Neuron (in vitro differentiated cells): ENCODE measurements at regions not wholly inside any gene's neighbourhood (a gene's known extent, or its start where the extent isn't known, plus 50 kb on each side); places are given as distances from the start of the nearest gene placed in this dataset.

Source experiments
- H2AFZ ChIP-seq: one replicate; pipeline ENCODE4 v1.6.1; 2013; ENCODE audit warnings: low read depth, mild to moderate bottlenecking, inconsistent platforms, low read length, moderate library complexity
- H3K27me3 ChIP-seq: one replicate; pipeline ENCODE4 v1.6.1; 2013; ENCODE audit warnings: low read length; ENCODE audit not compliant: insufficient read depth
- H3K36me3 ChIP-seq: one replicate; pipeline ENCODE4 v1.6.1; 2013; ENCODE audit warnings: low read length; ENCODE audit not compliant: insufficient read depth
- H3K4me1 ChIP-seq: one replicate; pipeline ENCODE4 v1.6.1; 2013; ENCODE audit warnings: low read length; ENCODE audit not compliant: insufficient read depth
- H3K4me3 ChIP-seq: 2 replicates; pipeline ENCODE4 v1.5.1; 2013; ENCODE audit warnings: mild to moderate bottlenecking, low read length, moderate library complexity
- H3K9me3 ChIP-seq: one replicate; pipeline ENCODE4 v1.6.1; 2013; ENCODE audit warnings: low read length

DNA sequence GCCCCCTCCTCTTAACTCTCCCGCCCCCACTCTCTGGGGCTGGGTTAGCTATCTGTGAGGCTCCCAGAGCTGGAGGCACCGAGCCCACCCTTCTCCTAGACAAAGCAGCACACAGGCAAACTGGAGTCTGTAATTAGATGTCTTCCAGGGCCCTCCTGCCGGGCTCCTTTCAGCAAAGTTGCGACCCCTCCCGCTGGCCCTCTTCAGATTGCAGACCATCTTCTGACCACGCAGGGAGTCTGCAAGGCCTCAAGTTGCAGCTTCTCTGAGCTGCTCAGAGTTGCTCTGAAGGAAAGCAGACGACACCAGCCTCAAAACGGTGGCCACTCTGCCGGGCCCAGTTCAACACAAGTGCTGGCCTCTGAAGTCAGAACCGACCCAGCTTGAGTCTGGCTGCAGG, 228.4 kb upstream of the COPS8 start:
- Histone ChIP-seq H3K4me1 (peaks cover 48% of the 10 kb centered on the region), H3K27me3 (no peaks in the 10 kb centered on the region), H2AFZ (no peak overlapping the region), H3K36me3 (no peaks in the 10 kb centered on the region), H3K4me3 (no peak overlapping the region), H3K9me3 (no peaks in the 10 kb centered on the region)

DNA sequence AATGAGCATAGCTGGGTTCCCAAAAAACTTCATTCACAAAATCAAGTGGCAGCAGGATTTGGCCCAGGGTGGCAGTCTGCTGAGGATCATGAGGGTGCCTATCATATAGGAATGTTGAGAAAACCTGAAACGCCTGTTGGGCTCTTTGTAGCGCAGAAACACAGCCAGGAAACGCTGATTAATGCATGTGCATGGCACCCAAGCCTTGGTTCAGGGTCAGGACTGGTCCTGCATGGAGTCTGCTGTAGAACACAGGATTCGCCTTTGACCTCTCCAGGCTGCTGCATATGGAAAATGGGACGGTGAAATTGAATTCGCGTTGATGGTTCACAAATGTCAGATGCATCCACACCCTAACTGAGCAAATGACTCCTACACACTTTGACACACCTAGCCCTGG, 227.9 kb upstream of the COPS8 start:
- Histone ChIP-seq H3K27me3 (no peaks in the 10 kb centered on the region), H3K4me1 (peaks cover 47% of the 10 kb centered on the region), H3K4me3 (no peak overlapping the region), H3K9me3 (no peaks in the 10 kb centered on the region), H2AFZ (no peak overlapping the region), H3K36me3 (no peaks in the 10 kb centered on the region)

- no peaks in the 10 kb centered on the region for H3K36me3 ChIP-seq
- peaks cover 45% of the 10 kb centered on the region for H3K4me1 ChIP-seq
- no peaks in the 10 kb centered on the region for H3K9me3 ChIP-seq
- no peak overlapping the region for H2AFZ ChIP-seq
- H3K4me3 ChIP-seq: no peak overlapping the region
- no peaks in the 10 kb centered on the region for H3K27me3 ChIP-seq
Observed at GRCh38 chr2:236858661-236859060, 227.0 kb upstream of the COPS8 start.

- Histone ChIP-seq H3K36me3 (no peaks in the 10 kb centered on the region), H3K4me1 (peaks cover 34% of the 10 kb centered on the region), H3K4me3 (no peak overlapping the region), H3K9me3 (no peaks in the 10 kb centered on the region), H2AFZ (no peak overlapping the region), H3K27me3 (no peaks in the 10 kb centered on the region)
Observed at GRCh38 chr2:236859908-236860307, 225.8 kb upstream of the COPS8 start.

DNA sequence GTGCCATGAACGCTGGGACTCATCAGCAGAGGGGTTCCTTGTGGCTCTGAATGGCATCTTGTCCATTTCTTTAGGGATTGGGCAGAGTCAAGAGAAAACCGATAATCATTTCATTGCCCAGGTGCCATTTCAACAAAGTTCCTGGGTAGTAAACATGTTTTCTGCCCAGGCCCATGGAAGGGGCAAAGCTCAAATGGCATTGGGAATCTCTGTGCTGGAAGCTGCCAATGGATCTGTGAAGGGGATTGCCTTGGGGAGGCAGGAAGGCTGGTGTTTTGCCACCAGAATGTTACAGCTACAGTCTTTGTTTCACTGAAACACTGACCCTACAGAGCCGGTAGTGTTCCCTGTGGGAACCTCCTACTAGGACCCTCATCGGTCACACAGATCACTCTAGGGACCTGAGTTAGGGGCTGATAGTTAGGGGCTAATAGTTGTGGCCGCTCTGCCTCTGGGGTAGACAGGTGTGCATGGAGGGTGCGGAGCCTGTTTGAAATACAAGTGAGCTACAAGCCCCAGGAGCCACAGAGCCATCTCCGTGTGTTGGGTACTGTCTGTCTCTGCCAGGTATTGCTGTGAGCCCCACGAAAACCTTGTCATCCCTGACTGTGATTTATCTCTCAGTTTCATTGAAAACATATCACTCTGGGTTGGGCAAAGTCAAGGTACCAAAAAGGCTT, 224.4 kb upstream of the COPS8 start:
- H3K4me3 ChIP-seq: no peak overlapping the region
- no peak overlapping the region for H2AFZ ChIP-seq
- peaks cover 30% of the 10 kb centered on the region for H3K4me1 ChIP-seq
- no peaks in the 10 kb centered on the region for H3K36me3 ChIP-seq
- no peaks in the 10 kb centered on the region for H3K27me3 ChIP-seq
- peaks cover 2% of the 10 kb centered on the region for H3K9me3 ChIP-seq

- Histone ChIP-seq H3K4me1 (peaks cover 24% of the 10 kb centered on the region), H2AFZ (no peak overlapping the region), H3K4me3 (no peak overlapping the region), H3K36me3 (no peaks in the 10 kb centered on the region), H3K27me3 (no peaks in the 10 kb centered on the region), H3K9me3 (peaks cover 4% of the 10 kb centered on the region)
Observed at GRCh38 chr2:236861944-236862343, 223.7 kb upstream of the COPS8 start.

DNA sequence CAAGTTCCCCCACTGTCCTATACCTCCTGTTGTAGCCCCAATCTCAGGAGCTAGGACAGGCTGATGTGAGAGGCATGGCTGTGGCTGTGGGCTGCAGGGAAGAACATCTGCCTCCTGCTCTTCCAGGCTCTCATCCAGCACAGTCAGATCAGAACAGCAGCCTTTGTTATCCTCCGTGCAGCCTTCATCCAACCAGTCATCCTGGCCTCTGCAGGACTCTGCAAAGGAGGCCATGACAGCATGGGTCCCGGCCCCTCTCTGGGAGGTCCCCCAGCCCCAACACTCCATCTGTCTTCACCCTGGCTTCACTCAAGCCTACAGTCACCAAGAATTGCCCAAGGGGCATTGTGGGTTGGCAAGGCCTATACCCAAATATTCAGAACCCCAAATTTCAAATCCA, 223.2 kb upstream of the COPS8 start:
- Histone ChIP-seq H2AFZ (no peak overlapping the region), H3K4me1 (peaks cover 19% of the 10 kb centered on the region), H3K36me3 (no peaks in the 10 kb centered on the region), H3K9me3 (peaks cover 6% of the 10 kb centered on the region), H3K27me3 (no peaks in the 10 kb centered on the region), H3K4me3 (no peak overlapping the region)

DNA sequence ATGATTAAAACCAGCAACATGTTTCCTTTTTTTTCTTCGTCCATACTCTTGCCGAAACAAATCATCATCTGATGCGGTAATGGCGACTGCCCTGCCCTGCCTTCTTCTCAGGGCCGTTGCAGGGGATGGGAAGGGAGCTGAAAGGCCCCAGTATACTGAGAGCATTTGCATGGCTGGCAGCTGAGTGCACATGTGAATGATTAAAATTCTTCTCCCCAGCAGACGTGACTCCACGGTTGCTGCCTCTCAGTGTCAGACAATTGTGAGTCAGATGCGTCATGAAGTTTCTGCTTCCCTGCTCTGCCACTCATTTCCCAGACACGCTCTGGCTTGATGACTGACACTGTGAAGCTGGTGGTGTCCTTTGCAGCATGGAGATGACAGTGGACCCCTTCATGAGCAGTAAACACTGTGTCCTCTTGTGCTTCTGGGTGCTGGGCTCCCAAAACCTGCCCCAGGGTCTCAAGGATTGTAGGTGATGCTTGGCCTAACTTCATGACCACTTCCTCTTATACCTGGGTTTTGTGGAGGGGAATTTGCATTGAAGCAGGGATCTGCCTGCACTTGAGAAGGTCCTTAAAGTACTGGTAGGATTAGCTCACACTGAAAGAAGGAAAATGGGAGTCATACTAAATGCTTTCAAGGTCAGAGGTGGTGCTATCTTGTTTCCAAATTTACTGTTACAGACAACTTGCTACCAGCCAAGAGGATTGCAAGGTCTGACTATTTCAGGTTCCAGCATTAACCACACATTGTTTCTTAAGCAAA, 222.5 kb upstream of the COPS8 start:
- Histone ChIP-seq H3K4me3 (no peak overlapping the region), H2AFZ (no peak overlapping the region)

DNA sequence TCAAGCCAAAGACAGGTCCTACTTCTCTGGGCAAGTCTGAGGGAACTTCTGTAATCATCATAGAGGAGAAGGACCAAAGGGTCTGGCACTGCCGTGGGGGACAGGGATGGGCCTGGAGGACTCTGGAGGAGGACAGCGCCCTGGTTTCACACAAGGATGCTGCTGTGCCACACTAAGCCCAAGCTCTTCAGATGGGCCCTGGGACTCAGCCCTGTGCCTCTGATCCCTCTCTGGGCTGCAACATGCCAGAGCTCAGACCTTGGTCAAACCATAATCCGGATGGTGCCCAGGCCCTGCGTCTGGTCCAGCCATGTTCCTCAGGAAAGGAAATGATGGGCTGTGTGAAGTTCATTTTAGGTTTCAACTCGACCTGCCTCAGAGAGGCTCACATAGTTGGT, 222.0 kb upstream of the COPS8 start:
- Histone ChIP-seq H3K4me1 (peaks cover 12% of the 10 kb centered on the region), H3K9me3 (peaks cover 10% of the 10 kb centered on the region), H2AFZ (no peak overlapping the region), H3K36me3 (no peaks in the 10 kb centered on the region), H3K27me3 (no peaks in the 10 kb centered on the region), H3K4me3 (no peak overlapping the region)

More for the DNA sequence above, 222.5 kb upstream of the COPS8 start:
- Histone ChIP-seq H3K36me3 (no peaks in the 10 kb centered on the region), H3K4me1 (peaks cover 13% of the 10 kb centered on the region), H3K9me3 (peaks cover 10% of the 10 kb centered on the region), H3K27me3 (no peaks in the 10 kb centered on the region)

DNA sequence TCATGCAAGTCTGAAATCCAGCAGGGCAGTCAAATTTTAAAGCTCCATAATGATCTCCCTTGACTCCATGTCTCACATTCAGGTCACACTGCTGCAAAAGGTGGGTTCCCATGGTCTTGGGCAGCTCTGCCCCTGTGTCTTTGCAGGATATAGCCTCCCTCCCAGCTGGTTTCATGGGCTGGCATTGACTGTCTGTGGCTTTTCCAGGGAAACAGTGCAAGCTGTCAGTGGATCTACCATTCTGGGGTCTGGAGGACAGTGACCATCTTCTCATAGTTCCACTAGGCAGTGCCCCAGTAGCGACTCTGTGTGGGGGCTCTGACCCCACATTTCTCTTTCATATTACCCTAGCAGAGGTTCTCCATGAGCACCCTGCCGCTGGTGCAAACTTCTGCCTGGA, 220.6 kb upstream of the COPS8 start:
- Histone ChIP-seq H3K4me3 (no peak overlapping the region), H3K27me3 (no peaks in the 10 kb centered on the region), H3K9me3 (peaks cover 10% of the 10 kb centered on the region), H3K36me3 (no peaks in the 10 kb centered on the region), H3K4me1 (peaks cover 12% of the 10 kb centered on the region), H2AFZ (no peak overlapping the region)

- Histone ChIP-seq H2AFZ (no peak overlapping the region), H3K27me3 (no peaks in the 10 kb centered on the region), H3K4me1 (peaks cover 12% of the 10 kb centered on the region), H3K9me3 (peaks cover 10% of the 10 kb centered on the region), H3K36me3 (no peaks in the 10 kb centered on the region), H3K4me3 (no peak overlapping the region)
Observed at GRCh38 chr2:236866542-236867340, 218.9 kb upstream of the COPS8 start.

DNA sequence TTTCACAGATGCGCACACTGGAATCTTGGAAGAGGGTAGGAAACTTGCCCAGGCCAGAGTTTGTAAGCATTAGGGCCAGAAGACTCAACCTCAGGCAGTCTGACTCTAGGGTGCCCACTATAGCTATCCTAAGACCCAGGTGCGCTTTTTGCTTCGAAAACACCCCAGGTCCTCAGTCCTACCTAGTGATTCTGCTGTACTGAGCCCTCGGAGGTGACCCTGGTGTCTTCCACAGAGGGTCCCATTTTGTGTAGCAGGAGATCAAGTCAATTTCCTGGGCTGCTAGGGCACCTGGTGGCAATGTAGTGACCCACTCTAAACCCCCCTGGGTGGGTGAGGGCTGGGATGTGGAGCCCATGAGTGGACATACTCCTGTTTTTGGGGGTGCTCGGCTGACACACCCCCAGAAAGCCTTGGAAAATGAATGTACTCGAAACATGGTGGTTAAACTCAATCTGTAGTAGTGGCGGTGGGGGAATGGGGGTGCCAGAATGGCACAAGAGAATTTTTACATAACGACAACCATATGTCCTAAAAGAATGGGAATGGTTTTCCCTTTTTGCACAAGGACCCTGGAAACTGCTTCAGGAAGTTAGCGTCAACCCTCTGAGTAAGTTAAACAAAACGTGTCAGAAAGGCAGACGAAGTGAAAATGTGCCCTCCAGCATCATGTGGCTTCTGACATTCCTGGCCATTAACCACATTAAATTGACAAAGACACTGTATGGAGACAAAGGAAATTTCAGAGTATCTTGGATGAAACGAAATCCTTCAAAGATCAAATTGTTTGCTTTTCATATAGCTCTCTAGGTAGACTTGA, 218.0 kb upstream of the COPS8 start:
- Histone ChIP-seq H3K4me1 (peaks cover 8% of the 10 kb centered on the region), H3K36me3 (no peaks in the 10 kb centered on the region), H3K27me3 (no peaks in the 10 kb centered on the region), H3K9me3 (peaks cover 10% of the 10 kb centered on the region), H2AFZ (no peak overlapping the region), H3K4me3 (no peak overlapping the region)
